Activated naive CD4-positive, alpha-beta T cell treated with anti-CD3 and anti-CD28 coated beads, Interleukin-2, amount 10 ng/mL, durations not matched to agents 7 days and 5 days (primary cell): ENCODE measurements at regions not wholly inside any gene's neighbourhood (a gene's known extent, or its start where the extent isn't known, plus 50 kb on each side); places are given as distances from the start of the nearest gene placed in this dataset.

Source experiments
- CTCF ChIA-PET: fragments of 350-600 bp; sonication (Branson Sonifier 250); formaldehyde crosslinking; loops from one replicate; lab custom pipeline; 2021; ENCODE audit warnings: antibody characterized with exemption; lab: Charles Lee
- DNase-seq: peaks from one replicate; pipeline ENCODE4 v3.0.0-alpha.2; 2020
- H3K27ac Mint-ChIP-seq: one replicate; pipeline ENCODE4 v1.8.0; 2021; ENCODE audit warnings: mild to moderate bottlenecking, moderate library complexity, mixed read lengths
- H3K27me3 Mint-ChIP-seq: one replicate; pipeline ENCODE4 v1.8.0; 2021; ENCODE audit warnings: mild to moderate bottlenecking, mixed read lengths
- H3K36me3 Mint-ChIP-seq: one replicate; pipeline ENCODE4 v1.8.0; 2021; ENCODE audit warnings: mixed read lengths
- H3K4me1 Mint-ChIP-seq: one replicate; pipeline ENCODE4 v1.8.0; 2021; ENCODE audit warnings: mixed read lengths
- H3K4me3 Mint-ChIP-seq: one replicate; pipeline ENCODE4 v1.8.0; 2021; ENCODE audit warnings: mild to moderate bottlenecking, moderate library complexity, mixed read lengths
- H3K9me3 Mint-ChIP-seq: one replicate; pipeline ENCODE4 v1.8.0; 2021; ENCODE audit warnings: mixed read lengths

DNA sequence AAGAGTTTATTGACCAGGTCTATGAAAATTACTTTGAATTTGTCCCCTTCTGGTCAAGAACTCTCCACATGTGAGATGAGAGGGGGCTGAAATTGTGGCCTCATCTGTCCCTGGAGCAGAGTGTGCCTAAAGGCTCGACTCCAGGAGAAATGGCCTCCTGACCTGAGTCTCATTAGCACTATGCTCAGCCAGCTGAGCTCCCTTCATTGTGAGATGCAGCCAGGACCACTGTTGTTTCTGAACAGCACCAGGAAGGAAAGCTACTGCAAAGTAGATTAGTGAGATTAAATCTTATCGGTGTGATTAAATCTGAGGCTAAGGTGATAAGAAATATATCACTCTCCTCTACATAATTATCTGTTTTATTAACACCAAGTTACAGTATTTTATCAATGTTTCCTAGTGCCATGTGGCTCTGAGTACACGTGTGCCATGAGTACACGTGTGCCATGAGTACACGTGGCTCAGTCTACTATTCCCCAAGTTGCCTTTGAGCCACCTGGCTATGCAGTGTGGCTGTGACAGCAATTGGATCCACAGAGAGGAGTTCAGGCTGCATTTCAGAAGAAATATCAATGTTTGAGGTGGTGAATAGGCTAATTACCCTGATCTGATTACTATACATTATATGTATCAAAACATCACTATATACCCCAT lies 126.9 kb downstream of the IPMK start:
- no peak overlapping the region for H3K4me3 Mint-ChIP-seq
- peaks cover 4% of the 10 kb centered on the region for H3K27me3 Mint-ChIP-seq
- CTCF ChIA-PET: no interaction called here
- no peak for DNase-seq
- H3K4me1 Mint-ChIP-seq: peaks cover 11% of the 10 kb centered on the region
- H3K9me3 Mint-ChIP-seq: peaks cover 10% of the 10 kb centered on the region
- H3K27ac Mint-ChIP-seq: no peak overlapping the region
- no peaks in the 10 kb centered on the region for H3K36me3 Mint-ChIP-seq

DNA sequence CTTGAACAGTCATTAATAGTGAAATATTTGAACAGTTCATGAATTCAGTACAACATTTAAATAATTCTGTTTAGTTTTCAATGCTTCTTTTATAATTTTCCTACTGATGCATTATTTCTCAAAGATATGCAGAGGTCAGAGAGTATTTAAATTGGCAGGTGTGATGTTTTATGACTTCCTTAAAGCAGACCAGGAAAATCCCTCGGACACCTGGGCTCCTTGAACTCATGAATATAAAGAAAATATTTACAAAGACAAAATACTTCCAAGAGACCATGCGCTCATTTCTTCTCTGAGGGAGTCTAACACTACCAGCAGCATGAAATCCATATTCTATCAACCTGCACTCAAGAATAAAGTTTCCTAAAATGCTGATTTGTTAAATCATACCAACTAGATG lies 127.6 kb downstream of the IPMK start:
- Mint-ChIP-seq H3K27me3 (peaks cover 4% of the 10 kb centered on the region), H3K4me1 (peaks cover 11% of the 10 kb centered on the region), H3K4me3 (no peak overlapping the region), H3K36me3 (no peaks in the 10 kb centered on the region), H3K27ac (no peak overlapping the region), H3K9me3 (peaks cover 10% of the 10 kb centered on the region)
- no peak for DNase-seq
- CTCF ChIA-PET: no interaction called here

- no peaks in the 10 kb centered on the region for H3K9me3 Mint-ChIP-seq
- no peaks in the 10 kb centered on the region for H3K4me1 Mint-ChIP-seq
- H3K36me3 Mint-ChIP-seq: no peaks in the 10 kb centered on the region
- no peak overlapping the region for H3K27ac Mint-ChIP-seq
- no peak overlapping the region for H3K4me3 Mint-ChIP-seq
- CTCF ChIA-PET: no interaction called here
- DNase-seq: no peak
- peaks cover 4% of the 10 kb centered on the region for H3K27me3 Mint-ChIP-seq
Measured at GRCh38 chr10:58137813-58138212, 129.9 kb downstream of the IPMK start.

- Mint-ChIP-seq H3K27ac (no peak overlapping the region), H3K36me3 (no peaks in the 10 kb centered on the region), H3K4me3 (no peak overlapping the region), H3K9me3 (no peaks in the 10 kb centered on the region), H3K4me1 (no peaks in the 10 kb centered on the region), H3K27me3 (no peaks in the 10 kb centered on the region)
- no peak for DNase-seq
- CTCF ChIA-PET: no interaction called here
Measured at GRCh38 chr10:58115218-58116050, 152.3 kb downstream of the IPMK start.

GRCh38 chr10:58109731-58110130 lies 158.0 kb downstream of the IPMK start:
- no peaks in the 10 kb centered on the region for H3K27me3 Mint-ChIP-seq
- no peak overlapping the region for H3K27ac Mint-ChIP-seq
- no peaks in the 10 kb centered on the region for H3K9me3 Mint-ChIP-seq
- H3K4me3 Mint-ChIP-seq: no peak overlapping the region
- H3K4me1 Mint-ChIP-seq: no peaks in the 10 kb centered on the region
- no peaks in the 10 kb centered on the region for H3K36me3 Mint-ChIP-seq
- CTCF ChIA-PET: no interaction called here
- no peak for DNase-seq

- Mint-ChIP-seq H3K36me3 (no peaks in the 10 kb centered on the region), H3K9me3 (no peaks in the 10 kb centered on the region), H3K27me3 (no peaks in the 10 kb centered on the region), H3K27ac (no peak overlapping the region), H3K4me3 (no peak overlapping the region), H3K4me1 (no peaks in the 10 kb centered on the region)
- DNase-seq: no peak
- CTCF ChIA-PET: no interaction called here
Measured at GRCh38 chr10:58107506-58107905, 160.2 kb downstream of the IPMK start.

DNA sequence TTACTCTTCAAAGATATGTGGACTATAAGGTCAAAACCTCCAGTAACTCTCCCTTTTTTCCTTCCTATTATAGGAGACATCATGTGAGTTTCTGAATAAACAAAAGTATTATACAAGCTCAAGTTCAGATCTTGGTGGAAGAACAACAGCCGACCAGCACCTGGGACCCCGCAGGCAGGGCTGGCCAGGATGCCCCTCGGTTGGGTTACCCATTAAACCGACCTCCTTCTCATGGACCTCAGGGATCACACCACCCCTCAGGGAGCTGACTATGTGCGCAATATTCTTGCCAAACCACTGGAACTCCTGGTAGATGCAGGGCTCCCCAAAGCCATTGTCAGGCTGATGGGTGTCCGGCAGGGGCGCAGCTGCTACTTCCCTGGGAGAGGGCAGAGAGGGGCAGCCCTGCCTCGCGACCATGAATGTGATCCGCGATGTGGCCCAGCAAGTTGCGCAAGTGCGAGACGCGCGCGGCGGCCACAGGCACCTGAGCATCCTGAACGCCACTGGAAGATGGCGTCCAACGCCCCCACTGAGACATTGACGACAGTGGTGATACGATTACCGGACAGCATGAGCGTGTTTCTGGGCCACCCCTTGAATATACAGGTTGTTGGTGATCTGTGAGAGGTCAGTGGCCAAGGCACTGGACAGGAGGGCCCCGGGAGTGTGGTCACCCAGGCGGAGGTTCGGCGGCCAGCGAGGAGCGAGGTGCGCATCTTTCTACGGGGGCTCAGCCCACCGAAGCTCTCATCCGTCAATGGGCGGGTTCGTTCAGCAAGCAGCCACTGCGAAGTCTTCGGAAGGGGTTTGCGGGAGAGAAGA lies 161.3 kb downstream of the IPMK start:
- Mint-ChIP-seq H3K9me3 (no peaks in the 10 kb centered on the region), H3K4me1 (no peaks in the 10 kb centered on the region), H3K27me3 (no peaks in the 10 kb centered on the region), H3K36me3 (no peaks in the 10 kb centered on the region), H3K27ac (no peak overlapping the region), H3K4me3 (no peak overlapping the region)
- no peak for DNase-seq
- CTCF ChIA-PET: no interaction called here

DNA sequence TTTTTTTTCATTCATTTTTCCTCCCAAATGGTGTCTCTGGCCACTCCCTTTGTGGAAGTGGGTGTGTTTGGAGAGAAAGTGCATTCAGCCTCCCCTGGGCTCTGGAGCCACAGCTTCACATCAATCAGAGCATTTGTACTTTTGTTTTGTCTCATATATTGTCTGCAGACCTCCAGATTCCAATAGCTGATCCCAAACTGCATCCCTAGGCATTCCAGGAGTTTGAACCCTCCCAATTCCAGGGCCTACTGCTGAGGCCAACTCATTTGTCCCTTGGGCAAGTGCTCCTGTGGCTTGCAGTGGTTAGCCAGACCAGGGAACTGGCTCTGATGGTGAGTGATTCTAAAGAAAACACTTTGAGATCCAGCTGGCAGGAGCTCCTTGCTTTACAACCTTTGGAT lies 163.3 kb downstream of the IPMK start:
- Mint-ChIP-seq H3K27ac (no peak overlapping the region), H3K36me3 (no peaks in the 10 kb centered on the region), H3K9me3 (no peaks in the 10 kb centered on the region), H3K4me3 (no peak overlapping the region), H3K27me3 (no peaks in the 10 kb centered on the region), H3K4me1 (no peaks in the 10 kb centered on the region)
- CTCF ChIA-PET: no interaction called here
- DNase-seq: no peak

DNA sequence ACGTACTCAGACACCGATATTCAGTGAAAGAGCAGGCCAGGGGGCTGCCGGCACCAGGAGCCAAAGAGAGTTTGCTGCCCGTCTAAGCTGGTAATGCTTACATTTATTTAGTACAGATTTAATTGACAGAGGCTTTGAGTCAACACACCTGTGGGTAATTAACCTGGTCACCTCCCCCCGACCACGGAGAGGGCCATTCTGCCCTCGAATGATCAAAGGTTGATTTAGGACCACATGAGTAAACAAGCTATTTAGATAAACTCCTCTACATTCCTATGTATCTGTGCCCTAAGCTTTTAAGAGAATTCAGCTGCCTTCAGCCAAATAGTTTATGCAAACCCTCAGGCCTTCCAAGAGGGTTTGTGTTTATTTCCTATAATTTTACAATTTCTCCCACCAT lies 164.8 kb downstream of the IPMK start:
- no peaks in the 10 kb centered on the region for H3K27me3 Mint-ChIP-seq
- CTCF ChIA-PET: no interaction called here
- no peaks in the 10 kb centered on the region for H3K9me3 Mint-ChIP-seq
- H3K4me3 Mint-ChIP-seq: no peak overlapping the region
- no peaks in the 10 kb centered on the region for H3K36me3 Mint-ChIP-seq
- no peak for DNase-seq
- no peak overlapping the region for H3K27ac Mint-ChIP-seq
- H3K4me1 Mint-ChIP-seq: no peaks in the 10 kb centered on the region

- H3K4me3 Mint-ChIP-seq: no peak overlapping the region
- no peaks in the 10 kb centered on the region for H3K36me3 Mint-ChIP-seq
- H3K9me3 Mint-ChIP-seq: no peaks in the 10 kb centered on the region
- CTCF ChIA-PET: no interaction called here
- no peak overlapping the region for H3K27ac Mint-ChIP-seq
- DNase-seq: no peak
- H3K4me1 Mint-ChIP-seq: no peaks in the 10 kb centered on the region
- no peaks in the 10 kb centered on the region for H3K27me3 Mint-ChIP-seq
Measured at GRCh38 chr10:58101682-58102081, 166.0 kb downstream of the IPMK start.

GRCh38 chr10:58094985-58095718 lies 172.5 kb downstream of the IPMK start:
- CTCF ChIA-PET: no interaction called here
- H3K27ac Mint-ChIP-seq: no peak overlapping the region
- no peak overlapping the region for H3K4me3 Mint-ChIP-seq

DNA sequence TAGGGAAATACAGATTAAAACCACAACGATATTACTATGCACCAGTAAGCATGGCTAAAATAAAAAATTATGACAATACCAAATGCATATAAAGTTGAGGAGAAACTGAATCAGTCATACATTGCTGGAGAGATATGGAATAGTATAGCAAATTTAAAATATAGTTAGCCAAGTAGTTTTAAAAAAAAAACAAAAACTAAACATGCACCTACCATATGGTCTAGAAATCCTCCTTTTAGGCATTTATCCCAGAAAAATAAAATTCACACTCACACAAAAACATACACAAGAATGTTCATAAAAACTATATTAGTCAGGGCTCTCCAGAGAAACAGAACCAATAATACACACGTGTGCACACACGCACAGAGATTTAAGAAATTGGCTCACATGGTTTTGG lies 175.8 kb downstream of the IPMK start:
- no peaks in the 10 kb centered on the region for H3K4me1 Mint-ChIP-seq
- no peaks in the 10 kb centered on the region for H3K36me3 Mint-ChIP-seq
- no peak for DNase-seq
- no peak overlapping the region for H3K4me3 Mint-ChIP-seq
- no peaks in the 10 kb centered on the region for H3K9me3 Mint-ChIP-seq
- peaks cover 4% of the 10 kb centered on the region for H3K27me3 Mint-ChIP-seq
- no peak overlapping the region for H3K27ac Mint-ChIP-seq
- CTCF ChIA-PET: no interaction called here

More at GRCh38 chr10:58094985-58095718, 172.5 kb downstream of the IPMK start:
- Mint-ChIP-seq H3K9me3 (no peaks in the 10 kb centered on the region), H3K27me3 (no peaks in the 10 kb centered on the region), H3K4me1 (no peaks in the 10 kb centered on the region), H3K36me3 (no peaks in the 10 kb centered on the region)
- DNase-seq: no peak

DNA sequence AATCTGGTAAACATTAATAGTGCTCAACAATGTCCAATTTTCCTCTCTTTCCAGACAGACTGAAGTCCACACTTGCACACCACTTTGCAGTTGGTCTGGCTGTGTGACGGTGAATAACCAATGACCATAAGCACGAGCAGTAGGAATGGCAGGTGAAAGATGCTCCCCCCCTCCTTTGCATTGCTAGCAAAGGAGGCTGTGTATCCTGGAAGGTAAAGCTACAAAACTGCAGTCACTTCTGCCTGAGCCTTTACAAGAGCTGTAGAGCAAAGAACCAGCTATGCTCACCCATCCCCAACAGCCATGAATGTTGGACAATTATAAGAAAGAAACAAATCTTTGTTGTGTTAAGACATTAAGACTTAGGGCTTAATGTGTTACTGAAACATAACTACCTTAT lies 178.0 kb downstream of the IPMK start:
- Mint-ChIP-seq H3K27ac (no peak overlapping the region), H3K36me3 (no peaks in the 10 kb centered on the region)
- CTCF ChIA-PET: no interaction called here

GRCh38 chr10:58087896-58088295 lies 179.8 kb downstream of the IPMK start:
- CTCF ChIA-PET: no interaction called here
- H3K4me1 Mint-ChIP-seq: no peaks in the 10 kb centered on the region
- no peak for DNase-seq
- no peak overlapping the region for H3K4me3 Mint-ChIP-seq
- no peak overlapping the region for H3K27ac Mint-ChIP-seq
- no peaks in the 10 kb centered on the region for H3K9me3 Mint-ChIP-seq
- peaks cover 4% of the 10 kb centered on the region for H3K27me3 Mint-ChIP-seq
- no peaks in the 10 kb centered on the region for H3K36me3 Mint-ChIP-seq

More for the DNA sequence above, 178.0 kb downstream of the IPMK start:
- Mint-ChIP-seq H3K4me3 (no peak overlapping the region), H3K27me3 (peaks cover 4% of the 10 kb centered on the region), H3K9me3 (no peaks in the 10 kb centered on the region), H3K4me1 (no peaks in the 10 kb centered on the region)
- DNase-seq: no peak
